ENCODE measurements at regions not wholly inside any gene's neighbourhood (a gene's known extent, or its start where the extent isn't known, plus 50 kb on each side); places are given as distances from the start of the nearest gene placed in this dataset.
"Not testable (repeated sequence)": the region's sequence is repeated elsewhere in the genome, so short reads cannot be mapped to it uniquely, and the experiment has no call there.

DNA sequence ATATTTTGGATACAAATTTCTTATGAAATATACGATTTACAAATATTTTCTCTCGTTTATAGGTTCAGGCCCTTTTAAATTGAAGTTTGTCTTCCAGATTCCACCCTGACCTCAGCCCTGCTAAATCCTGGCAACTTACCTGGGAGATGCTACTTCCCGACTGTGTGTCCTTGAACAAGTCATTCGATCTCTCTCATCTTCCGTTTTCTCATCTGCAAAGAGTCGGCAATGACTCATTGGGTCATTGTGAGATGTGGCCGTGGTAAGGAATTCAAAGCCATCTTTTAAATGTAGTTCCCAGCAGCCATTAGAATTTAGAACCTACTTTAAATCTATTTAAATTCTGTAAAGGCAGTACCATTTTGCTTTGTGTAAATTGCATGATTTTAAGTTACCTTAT is 72.5 kb downstream of the LHX2 start:
- DNase-seq (ENCODE audit: extremely low read depth in 1 of 2, low read depth in 1 of 2): no peak

DNA sequence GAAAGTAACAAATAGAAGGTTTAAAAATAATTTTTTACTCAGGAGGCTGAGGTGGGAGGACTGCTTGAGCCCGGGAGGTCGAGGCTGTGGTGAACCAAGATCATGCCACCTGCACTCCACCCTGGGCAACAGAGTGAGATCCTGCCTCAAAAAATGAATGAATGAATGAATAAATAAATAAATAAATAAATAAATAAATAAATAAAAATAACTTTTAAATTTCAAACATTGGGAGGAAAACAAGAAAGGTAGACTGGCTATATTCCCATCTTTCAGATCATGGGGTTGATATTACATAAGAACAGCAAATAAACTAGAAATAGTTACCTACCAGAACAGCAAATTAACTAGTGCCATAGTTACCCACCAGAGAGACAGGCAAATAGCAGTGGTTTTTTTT is 75.7 kb downstream of the LHX2 start:
- DNase-seq (ENCODE audit: extremely low read depth in 1 of 2, low read depth in 1 of 2): no peak

DNA sequence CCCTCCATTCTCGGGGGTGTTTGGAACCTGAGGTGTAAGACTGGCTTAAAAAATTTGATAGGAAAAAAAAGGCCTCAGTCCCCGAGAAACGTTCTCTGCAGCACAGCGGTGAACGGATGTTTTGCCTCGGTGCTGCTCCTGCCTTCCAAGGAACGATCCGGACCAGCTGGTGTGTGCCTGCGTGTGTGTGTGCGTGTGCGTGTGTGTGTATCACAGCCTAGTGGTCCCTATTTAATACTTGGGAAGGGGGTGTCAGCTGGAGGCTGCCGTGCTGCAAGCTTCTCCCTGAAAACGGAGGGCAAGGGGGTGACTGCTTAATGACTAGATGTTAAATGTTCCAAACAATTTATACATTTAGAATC is 76.9 kb downstream of the LHX2 start:
- DNase-seq (ENCODE audit: extremely low read depth in 1 of 2, low read depth in 1 of 2): no peak

DNA sequence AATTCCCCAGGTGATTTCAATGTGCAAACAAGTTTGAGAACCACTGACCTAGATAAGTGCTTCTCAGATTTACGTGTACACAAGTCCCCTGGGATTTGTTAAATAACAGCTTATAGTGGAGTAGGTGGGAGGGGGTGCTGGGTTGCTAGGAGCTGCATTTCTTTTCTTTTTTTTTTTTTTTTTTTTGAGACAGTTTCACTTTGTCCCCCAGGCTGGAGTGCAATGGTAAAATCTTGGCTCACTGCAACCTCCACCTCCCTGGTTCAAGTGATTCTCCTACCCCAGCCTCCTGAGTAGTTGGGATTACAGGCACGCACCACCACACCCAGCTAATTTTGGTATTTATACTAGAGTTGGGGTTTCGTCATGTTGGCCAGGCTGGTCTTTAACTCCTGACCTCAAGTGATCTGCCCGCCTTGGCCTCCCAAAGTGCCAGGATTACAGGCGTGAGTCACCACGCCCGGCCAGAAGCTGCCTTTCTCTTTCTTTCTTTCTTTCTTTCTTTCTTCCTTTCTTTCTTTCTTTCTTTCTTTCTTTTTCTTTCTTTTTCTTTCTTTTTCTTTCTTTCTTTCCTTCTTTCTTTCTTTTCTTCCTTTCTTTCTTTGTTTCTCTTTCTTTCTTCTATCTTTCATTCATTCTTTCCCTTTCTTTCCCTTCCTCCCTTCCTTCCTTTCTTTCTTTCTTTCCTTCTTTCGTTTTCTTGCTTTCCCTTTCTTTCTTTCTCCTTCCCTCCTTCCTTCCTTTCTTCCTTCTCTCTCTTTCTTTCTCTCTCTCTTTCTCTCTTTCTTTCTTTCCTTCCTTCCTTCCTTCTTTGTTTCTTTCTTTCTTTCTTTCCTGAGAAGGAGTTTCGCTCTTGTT is 78.3 kb downstream of the LHX2 start:
- DNase-seq (ENCODE audit: extremely low read depth in 1 of 2, low read depth in 1 of 2): not testable (repeated sequence)

DNA sequence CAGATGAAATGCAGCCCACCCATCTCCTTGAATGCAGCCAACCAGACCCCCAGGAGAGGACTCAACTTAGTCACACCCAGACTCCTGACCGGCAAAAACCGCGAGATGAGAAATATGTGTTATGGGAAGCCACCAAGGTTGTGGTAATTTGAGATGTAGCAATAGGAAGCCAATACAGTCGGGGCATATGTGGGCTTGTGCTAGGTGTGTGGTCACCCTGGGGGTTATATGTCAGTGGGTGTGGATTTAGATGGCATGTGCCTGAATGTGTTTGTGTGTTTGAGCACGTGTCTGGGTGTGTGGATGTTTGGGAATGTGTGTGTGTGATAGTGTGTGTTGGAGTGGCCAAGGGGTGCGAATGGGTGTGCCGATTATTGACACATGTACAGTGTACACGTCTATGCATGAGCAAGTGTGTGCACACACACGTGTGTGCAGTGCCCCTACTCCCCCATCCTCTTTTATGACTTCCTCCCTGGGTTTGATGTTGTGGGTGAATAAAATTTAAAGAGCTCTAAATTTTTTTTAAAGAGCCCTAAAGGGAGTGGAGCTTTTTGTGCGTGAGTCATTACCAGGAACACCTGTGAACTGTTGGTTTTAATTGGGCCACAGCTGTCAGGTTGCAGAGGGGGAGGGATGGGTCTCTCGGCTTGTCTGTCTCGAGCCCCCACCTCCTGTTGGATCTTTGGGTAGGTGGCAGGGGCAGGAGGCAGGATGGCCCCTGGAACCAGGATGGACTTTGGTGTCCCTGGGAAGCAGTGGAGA is 86.8 kb downstream of the LHX2 start:
- no peak for DNase-seq (ENCODE audit: extremely low read depth in 1 of 2, low read depth in 1 of 2)

DNA sequence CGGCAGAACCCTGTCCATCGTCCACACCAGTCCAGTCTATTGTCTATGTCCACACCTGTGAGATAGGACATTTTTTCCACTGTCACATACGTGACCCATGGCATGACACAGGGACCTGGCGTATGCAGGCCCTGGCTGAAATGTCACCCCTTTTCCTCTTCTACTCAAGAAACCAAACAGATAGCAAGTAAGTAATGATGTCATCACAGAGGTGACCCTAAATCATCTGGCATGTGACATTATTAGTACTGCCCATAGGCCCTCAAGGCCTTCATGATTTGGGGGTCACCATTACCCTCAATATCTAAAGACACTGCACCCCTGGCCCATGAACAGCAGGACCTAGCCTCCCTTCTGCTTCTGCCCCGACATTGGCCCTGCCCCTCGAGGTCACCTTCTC is 88.3 kb downstream of the LHX2 start:
- DNase-seq (ENCODE audit: extremely low read depth in 1 of 2, low read depth in 1 of 2): no peak

DNA sequence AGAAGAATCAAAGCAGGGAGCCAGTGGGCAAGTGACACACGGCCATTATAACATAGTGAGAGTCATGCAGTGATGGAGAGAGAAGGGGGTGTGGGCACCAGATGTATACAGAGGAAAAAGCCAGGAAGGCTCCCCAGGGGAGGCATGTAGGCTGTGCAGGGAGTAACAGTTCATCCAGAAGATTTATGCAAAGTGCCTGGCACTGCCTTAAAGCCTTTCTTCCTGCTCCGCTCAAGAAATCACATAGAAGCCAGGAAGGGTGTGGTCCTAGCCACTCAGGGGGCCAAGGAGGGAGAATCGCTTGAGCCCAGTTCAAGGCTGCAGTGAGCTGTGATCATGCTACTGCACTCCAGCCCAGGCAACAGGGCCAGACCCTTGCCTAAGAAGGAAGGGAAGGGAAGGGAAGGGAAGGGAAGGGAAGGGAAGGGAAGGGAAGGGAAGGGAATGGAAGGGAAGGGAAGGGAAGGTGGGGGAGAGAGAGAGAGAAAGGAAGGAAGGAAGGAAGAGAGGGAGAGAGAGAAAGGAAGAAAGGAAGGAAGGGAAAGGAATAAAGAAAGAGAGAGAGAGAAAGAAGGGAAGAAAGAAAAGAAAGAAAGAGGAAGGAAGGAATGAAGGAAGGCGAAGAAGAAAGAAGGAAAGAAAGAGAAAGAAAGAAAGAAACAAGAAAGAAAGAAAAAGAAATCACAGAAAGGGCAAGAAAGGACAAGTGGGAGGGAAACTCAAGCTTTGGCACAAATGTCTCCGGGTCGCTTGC is 89.8 kb downstream of the LHX2 start:
- no peak for DNase-seq (ENCODE audit: extremely low read depth in 1 of 2, low read depth in 1 of 2)

DNA sequence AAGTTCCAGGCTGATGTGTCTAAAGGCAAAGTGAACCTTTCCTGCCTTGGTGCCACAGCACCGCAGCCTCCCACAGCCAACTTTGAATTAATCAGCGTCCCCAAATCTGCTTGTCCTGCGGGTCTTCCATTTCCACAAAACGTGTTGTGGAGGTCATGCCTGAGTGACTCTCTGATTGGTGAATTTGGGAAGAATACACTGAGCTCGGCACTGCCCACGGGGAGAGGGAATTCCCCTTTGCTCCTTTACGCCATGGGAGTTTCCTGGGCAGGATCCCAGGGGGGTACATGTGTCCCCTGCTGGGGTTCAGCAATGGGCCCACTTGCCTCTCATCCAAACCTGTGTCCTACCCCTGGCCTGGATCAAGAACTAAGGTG is 90.4 kb downstream of the LHX2 start:
- no peak for DNase-seq (ENCODE audit: extremely low read depth in 1 of 2, low read depth in 1 of 2)

DNA sequence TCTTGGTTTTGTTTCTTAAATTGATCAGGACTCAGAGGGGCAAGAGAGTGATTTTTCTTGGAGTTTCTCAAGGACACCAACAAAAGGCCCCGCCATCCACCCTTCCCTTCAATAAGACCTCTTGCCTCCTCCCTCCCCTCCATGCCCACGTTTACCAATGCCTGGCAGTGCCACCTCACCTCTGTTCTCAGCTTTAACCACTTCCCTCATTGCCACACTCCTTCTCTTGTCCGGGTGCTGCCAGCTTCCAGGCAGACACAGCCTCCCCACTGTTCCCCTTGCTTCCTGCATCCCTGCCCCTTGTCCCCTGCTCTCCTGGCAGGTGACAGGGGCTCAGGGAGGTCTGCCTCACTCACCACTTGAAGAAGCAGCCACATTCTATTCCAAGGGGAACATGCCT is 90.8 kb downstream of the LHX2 start:
- no peak for DNase-seq (ENCODE audit: extremely low read depth in 1 of 2, low read depth in 1 of 2)

DNA sequence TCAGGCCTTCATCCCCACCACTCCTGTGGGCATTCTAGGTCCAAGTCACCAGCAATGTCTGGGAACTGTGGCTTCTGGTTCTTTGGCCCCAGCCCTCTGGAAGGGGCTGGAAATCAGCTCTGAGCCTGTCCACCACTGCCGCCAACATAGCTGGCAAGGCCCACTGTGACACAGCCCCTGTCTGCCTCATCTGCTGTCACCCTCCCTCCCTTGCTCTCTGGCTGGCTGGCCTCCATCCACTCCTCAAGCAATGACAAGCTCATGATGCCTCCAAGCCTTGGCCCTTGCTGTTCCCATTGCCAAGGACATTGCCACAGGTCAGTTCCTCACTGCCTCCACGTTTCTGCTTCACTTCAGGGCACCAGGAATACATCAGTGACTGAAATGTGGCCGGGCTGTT is 93.7 kb downstream of the LHX2 start:
- DNase-seq (ENCODE audit: extremely low read depth in 1 of 2, low read depth in 1 of 2): no peak

DNA sequence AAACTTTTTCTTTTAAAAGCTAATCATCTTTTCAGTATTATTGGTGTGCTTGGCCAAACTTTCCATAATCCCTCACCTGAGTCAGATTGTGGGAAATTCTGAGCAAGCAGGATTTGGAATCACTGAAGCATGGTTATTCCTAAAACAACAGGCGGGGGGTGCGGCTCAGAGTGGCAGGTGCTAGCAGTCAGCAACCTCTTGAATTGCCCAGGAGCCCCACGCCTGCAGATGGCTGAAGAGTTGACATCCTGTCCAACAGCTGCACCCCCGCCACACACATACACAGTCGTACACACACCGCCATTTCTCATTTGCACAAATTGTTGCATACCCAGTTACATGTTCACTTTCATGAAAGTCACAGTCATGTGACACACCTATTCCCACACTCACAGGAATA is 96.6 kb downstream of the LHX2 start:
- DNase-seq (ENCODE audit: extremely low read depth in 1 of 2, low read depth in 1 of 2): no peak

DNA sequence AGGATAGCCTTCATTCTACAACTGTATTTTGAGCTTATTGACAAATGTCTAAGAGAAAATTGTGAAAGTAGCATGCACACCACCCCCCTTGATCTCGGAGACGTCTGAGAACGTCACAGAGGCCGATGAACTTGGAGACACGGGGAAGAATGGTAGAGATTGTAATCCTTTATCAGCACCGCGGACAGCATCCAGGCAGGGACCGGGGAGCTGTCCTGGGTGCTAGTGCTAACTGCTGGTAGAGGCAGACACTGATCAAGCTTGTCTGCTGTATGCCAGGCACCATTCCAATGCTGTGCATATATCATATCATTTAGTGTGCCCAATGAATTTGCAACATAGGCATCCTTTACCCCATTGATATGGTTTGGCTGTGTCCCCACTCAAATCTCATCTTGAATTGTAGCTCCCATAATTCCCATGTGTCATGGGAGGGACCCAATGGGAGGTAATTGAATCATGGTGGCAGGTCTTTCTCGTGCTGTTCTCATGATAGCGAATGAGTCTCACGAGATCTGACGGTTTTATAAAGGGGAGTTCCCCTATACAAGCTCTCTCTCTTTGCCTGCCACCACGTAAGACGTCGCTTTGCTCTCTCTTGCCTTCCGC is 98.8 kb downstream of the LHX2 start:
- DNase-seq (ENCODE audit: extremely low read depth in 1 of 2, low read depth in 1 of 2): no peak

DNA sequence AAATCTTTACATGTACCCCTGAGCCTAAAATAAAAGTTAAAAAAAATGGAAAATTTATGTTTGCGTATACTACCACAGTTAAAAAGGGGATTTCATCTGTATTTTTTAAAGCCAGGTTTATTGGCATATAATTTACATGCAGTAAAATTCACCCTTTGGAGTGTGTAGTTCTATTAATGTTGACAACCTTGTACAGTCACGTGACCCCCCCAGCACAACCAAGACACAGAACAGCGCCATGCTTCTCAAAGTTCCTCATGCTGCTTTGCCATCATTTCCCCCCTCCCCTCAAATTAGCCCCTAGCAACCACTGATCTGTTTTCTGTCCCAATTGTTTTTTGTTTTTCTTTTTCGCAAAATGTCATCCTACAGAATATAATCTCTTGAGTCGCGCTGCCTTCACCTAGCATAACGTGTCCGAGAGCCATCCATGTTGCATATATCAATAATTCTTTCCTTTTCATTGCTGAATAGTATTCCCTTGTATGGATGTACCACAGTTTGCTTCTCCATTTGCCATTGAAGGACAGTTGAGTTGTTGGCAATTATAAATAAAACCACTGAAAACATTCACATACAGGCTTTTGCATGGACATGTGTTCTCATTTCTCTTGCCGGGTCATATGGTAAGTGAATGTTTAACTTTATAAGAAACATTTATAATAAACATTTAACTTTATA is 105.3 kb downstream of the LHX2 start:
- no peak for DNase-seq (ENCODE audit: extremely low read depth in 1 of 2, low read depth in 1 of 2)

DNA sequence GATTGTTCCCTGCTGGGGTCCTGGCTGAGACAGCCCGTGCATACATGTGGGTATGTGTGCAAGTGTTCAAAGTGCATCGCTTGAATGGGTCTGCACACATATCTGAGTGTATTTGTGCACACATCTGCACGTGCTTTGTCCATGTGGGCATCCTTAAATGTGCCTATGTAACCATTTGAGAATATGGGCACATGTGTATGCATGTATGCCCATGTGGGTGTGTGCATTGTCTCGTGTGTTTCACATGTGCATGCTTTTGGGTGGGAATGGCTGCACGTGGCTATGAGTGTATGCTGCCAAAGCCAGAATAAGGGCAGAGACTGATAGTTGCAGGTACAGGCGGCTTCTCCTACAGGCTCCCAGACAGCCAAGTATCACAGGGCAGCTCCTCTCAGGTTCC is 107.3 kb downstream of the LHX2 start:
- no peak for DNase-seq (ENCODE audit: extremely low read depth in 1 of 2, low read depth in 1 of 2)

DNA sequence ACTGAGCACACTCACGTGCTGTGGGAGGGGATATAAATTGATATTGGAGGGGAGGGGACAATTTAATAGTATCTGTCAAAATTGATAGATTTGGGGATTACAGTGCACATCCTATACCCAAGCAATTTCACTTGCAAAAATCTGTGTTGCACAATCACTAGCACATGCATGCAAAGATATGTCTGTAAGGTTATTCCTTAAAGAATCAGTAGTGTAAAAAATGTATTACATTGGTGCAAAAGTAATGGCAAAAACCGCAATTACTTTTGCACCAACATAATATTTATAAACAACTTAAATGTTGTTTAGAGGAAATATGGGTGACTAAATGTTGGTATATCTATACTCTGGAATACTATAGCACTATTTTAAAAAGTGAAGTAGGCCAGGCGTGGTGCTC is 108.7 kb downstream of the LHX2 start:
- DNase-seq (ENCODE audit: extremely low read depth in 1 of 2, low read depth in 1 of 2): no peak

DNA sequence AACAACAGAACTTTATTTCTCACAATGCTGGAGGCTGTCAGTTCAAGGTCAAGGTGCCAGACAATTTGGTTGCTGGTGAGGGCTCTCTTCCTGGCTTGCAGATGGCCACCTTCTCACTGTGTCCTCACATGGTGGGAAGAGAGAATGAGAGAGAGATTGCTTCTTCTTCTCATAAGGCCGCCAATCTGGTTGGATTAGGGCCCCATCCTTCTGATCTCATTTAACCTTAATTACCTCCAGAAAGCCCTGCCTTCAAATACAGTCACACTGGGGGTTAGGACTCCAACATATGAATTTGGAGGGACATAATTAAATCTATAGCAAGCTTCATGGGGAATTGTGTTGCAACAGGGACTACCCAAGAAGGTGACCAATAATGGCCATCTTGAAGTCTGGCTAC is 110.2 kb downstream of the LHX2 start:
- no peak for DNase-seq (ENCODE audit: extremely low read depth in 1 of 2, low read depth in 1 of 2)

DNA sequence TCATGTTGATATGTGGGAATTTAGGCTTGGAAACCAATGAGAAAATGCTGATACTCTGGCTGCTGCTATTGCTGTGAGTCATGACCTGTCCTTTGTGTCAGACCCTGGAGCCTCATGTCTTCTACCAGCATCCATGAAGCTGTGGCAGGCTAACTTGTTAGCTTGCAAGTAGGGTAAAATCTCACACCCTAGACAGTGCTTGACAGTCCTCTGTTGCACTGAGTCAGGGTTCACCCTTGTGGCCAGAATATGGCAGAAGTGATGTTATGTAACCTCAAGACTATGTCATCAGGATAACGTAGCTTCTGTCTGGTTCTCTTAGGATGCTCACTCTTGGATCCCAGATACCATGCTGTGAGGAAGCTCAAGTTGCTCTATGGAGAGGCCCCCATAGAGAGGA is 110.8 kb downstream of the LHX2 start:
- no peak for DNase-seq (ENCODE audit: extremely low read depth in 1 of 2, low read depth in 1 of 2)

DNA sequence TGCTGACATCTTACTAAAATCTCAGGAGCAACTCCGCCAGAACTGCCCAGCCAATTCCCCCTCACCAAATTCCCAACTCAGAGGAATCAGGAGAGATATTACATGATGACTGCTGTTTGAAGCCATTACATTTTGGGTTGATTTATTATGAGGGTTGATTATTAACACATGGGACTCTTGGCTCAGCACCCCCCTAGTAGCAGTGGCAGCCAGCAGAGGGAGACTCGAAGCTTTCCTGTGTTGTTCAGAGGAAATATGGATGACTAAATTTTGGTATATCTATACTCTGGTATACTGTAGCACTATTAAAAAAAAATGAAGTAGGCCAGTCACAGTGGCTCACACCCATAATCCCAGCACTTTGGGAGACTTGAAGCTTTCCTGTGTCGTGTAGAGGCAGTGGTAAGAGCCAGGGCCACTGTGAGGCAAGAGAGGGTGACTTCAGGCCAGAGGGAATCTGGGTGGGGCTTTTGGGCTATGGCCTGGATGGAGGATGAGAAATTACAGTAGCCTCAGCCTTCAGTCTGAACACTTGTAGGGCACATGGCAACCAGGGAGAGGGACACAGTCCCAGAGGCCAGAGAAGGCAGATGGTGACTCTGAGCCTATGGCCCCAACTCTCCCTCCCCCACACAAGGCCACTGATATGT is 111.4 kb downstream of the LHX2 start:
- no peak for DNase-seq (ENCODE audit: extremely low read depth in 1 of 2, low read depth in 1 of 2)

DNA sequence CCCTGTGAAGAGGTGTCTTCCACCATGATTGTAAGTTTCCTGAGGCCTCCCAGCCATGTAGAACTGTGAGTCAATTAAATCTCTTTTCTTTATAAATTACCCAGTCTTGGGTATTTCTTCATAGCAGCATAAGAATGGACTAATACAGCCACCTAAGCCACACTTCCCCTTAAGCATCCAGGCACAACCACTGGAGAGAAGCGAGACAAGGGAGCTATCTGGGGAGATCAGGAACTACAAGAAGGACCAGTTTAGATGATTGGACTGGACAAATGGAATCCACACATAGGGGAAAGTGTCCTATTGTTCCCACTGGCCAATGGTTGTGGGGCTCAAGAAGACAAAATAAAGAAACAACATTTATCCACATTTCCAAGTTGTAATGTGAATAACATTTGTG is 112.1 kb downstream of the LHX2 start:
- DNase-seq (ENCODE audit: extremely low read depth in 1 of 2, low read depth in 1 of 2): not testable (repeated sequence)
